ENCODE measurements at regions not wholly inside any gene's neighbourhood (a gene's known extent, or its start where the extent isn't known, plus 50 kb on each side); places are given as distances from the start of the nearest gene placed in this dataset.

DNA sequence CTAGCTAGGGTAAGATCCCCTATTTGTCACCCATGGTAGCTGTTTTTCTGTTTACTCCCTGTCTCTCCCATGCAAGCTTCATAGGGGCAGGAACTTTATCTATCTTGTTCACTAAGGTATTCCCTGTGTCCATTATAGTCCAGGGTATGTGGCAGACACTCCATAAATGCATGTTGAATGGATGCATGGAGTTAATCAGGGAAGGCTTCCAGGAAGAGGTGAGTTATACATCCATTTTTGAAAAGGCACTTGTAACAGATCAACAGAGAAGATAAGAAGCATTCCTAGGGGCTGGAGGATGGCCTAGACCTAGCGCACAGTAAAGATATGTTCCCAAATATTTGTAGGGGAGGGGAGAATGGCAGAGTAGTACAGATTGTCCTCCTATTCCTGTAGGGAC lies 130.3 kb downstream of the BUD13 start:
- no peak for TF ChIP-seq MEF2A (IDR thresholded peaks at IDR 0.05; ENCODE audit: borderline replicate concordance, low read depth)
- TF ChIP-seq EP300 (IDR thresholded peaks at IDR 0.05; ENCODE audit: borderline replicate concordance in 1 of 2, low read depth in 1 of 2, low read length in 1 of 2), result no peak
- TF ChIP-seq, protein P1, sequence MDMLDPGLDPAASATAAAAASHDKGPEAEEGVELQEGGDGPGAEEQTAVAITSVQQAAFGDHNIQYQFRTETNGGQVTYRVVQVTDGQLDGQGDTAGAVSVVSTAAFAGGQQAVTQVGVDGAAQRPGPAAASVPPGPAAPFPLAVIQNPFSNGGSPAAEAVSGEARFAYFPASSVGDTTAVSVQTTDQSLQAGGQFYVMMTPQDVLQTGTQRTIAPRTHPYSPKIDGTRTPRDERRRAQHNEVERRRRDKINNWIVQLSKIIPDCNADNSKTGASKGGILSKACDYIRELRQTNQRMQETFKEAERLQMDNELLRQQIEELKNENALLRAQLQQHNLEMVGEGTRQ (IDR thresholded peaks at IDR 0.05; ENCODE audit: borderline replicate concordance, low read depth, low read length), result no peak
- TF ChIP-seq RAD21 (IDR thresholded peaks at IDR 0.05; ENCODE audit: low read length), result no peak
- TF ChIP-seq, protein P2, sequence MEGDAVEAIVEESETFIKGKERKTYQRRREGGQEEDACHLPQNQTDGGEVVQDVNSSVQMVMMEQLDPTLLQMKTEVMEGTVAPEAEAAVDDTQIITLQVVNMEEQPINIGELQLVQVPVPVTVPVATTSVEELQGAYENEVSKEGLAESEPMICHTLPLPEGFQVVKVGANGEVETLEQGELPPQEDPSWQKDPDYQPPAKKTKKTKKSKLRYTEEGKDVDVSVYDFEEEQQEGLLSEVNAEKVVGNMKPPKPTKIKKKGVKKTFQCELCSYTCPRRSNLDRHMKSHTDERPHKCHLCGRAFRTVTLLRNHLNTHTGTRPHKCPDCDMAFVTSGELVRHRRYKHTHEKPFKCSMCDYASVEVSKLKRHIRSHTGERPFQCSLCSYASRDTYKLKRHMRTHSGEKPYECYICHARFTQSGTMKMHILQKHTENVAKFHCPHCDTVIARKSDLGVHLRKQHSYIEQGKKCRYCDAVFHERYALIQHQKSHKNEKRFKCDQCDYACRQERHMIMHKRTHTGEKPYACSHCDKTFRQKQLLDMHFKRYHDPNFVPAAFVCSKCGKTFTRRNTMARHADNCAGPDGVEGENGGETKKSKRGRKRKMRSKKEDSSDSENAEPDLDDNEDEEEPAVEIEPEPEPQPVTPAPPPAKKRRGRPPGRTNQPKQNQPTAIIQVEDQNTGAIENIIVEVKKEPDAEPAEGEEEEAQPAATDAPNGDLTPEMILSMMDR (IDR thresholded peaks at IDR 0.05), result no peak
- TF ChIP-seq RFX5 (IDR thresholded peaks at IDR 0.05; ENCODE audit: low read length), result no peak
- no peak for TF ChIP-seq POLR2AphosphoS5 (IDR thresholded peaks at IDR 0.05; ENCODE audit: low read depth, low read length)
- no peak for TF ChIP-seq NRF1 (IDR thresholded peaks at IDR 0.05; ENCODE audit: low read depth, low read length)
- TF ChIP-seq NFIC (IDR thresholded peaks at IDR 0.05; ENCODE audit: borderline replicate concordance), result no peak
- TF ChIP-seq TEAD4 (IDR thresholded peaks at IDR 0.05; ENCODE audit: borderline replicate concordance, insufficient read depth), result no peak
- no peak for TF ChIP-seq SMC3 (IDR thresholded peaks at IDR 0.05; ENCODE audit: low read depth, low read length)
- no peak for TF ChIP-seq EZH2phosphoT487 (IDR thresholded peaks at IDR 0.05; ENCODE audit: borderline replicate concordance, low read depth)

Data from SK-N-SH (cell line).